GM12878 (cell line): ENCODE measurements at regions not wholly inside any gene's neighbourhood (a gene's known extent, or its start where the extent isn't known, plus 50 kb on each side); places are given as distances from the start of the nearest gene placed in this dataset.
A peak's percentile ranks its signal among the peaks of the same experiment; 100 is the strongest.

Experiments used
- ATF7 ChIP-seq: fragments of 450-650 bp; IDR thresholded peaks from 2 replicates; pipeline ENCODE4 v1.6.1; 2016; ENCODE audit warnings: low read depth, mild to moderate bottlenecking
- CREM ChIP-seq: IDR thresholded peaks from 2 replicates; pipeline ENCODE4 v1.6.1; 2014; ENCODE audit warnings: antibody characterized with exemption, low read depth
- ETV6 ChIP-seq, 2 experiments: fragments of 450-650 bp in 1 of 2; IDR thresholded peaks in 1 of 2; conservative IDR thresholded peaks in 1 of 2; 2 replicates each; pipeline ENCODE4 v1.6.1; 2014; ENCODE audit warnings: antibody characterized with exemption in 1 of 2, borderline replicate concordance in 1 of 2, low read depth in 1 of 2, mild to moderate bottlenecking in 1 of 2, moderate library complexity in 1 of 2
- HDAC2 ChIP-seq: fragments of 200-600 bp; sonication (generic); IDR thresholded peaks from 2 replicates; pipeline ENCODE4 v1.6.1; 2017
- IKZF2 ChIP-seq, 2 experiments: fragments of 450-650 bp; IDR thresholded peaks; 2 replicates each; pipeline ENCODE4 v1.6.1; 2017; ENCODE audit warnings: mild to moderate bottlenecking in 2 of 2, moderate library complexity in 2 of 2
- IRF3 ChIP-seq: fragments of 450-650 bp; IDR thresholded peaks from 2 replicates; pipeline ENCODE4 v1.6.1; 2014; ENCODE audit warnings: mild to moderate bottlenecking
- KDM1A ChIP-seq: fragments of 200-600 bp; sonication (generic); IDR thresholded peaks from 2 replicates; pipeline ENCODE4 v1.6.1; 2016; ENCODE audit warnings: borderline replicate concordance
- LARP7 ChIP-seq: fragments of 450-650 bp; IDR thresholded peaks from 2 replicates; pipeline ENCODE4 v1.6.1; 2017; ENCODE audit warnings: mild to moderate bottlenecking
- NBN ChIP-seq: fragments of 450-650 bp; IDR thresholded peaks from 2 replicates; pipeline ENCODE4 v1.6.1; 2016
- NFXL1 ChIP-seq: fragments of 450-650 bp; IDR thresholded peaks from 2 replicates; pipeline ENCODE4 v1.6.1; 2017; ENCODE audit warnings: antibody characterized with exemption, mild to moderate bottlenecking, borderline replicate concordance
- NRF1 ChIP-seq: conservative IDR thresholded peaks from 2 replicates; pipeline ENCODE4 v1.6.1; 2011; ENCODE audit warnings: mild to moderate bottlenecking, low read depth, low read length, improper control_type of control experiment
- PKNOX1 ChIP-seq: fragments of 450-650 bp; IDR thresholded peaks from 2 replicates; pipeline ENCODE4 v1.6.1; 2016; ENCODE audit warnings: mild to moderate bottlenecking
- RBBP5 ChIP-seq: fragments of 200-600 bp; sonication (generic); conservative IDR thresholded peaks from 2 replicates; pipeline ENCODE4 v1.6.1; 2016
- REST ChIP-seq: IDR thresholded peaks from 2 replicates; pipeline ENCODE4 v1.6.1; 2012; ENCODE audit warnings: mild to moderate bottlenecking, low read depth, low read length
- RUNX3 ChIP-seq: IDR thresholded peaks from 2 replicates; pipeline ENCODE4 v1.6.1; 2012; ENCODE audit warnings: low read length, inconsistent platforms
- SMAD1 ChIP-seq: fragments of 450-650 bp; IDR thresholded peaks from 2 replicates; pipeline ENCODE4 v1.6.1; 2018; ENCODE audit warnings: mild to moderate bottlenecking, low read depth; ENCODE audit not compliant: partially characterized antibody
- SMAD5 ChIP-seq: IDR thresholded peaks from 2 replicates; pipeline ENCODE4 v1.6.1; 2016; ENCODE audit warnings: antibody characterized with exemption, low read depth
- YBX1 ChIP-seq: fragments of 450-650 bp; IDR thresholded peaks from 2 replicates; pipeline ENCODE4 v1.6.1; 2016; ENCODE audit warnings: antibody characterized with exemption
- ZBED1 ChIP-seq: IDR thresholded peaks from 2 replicates; pipeline ENCODE4 v1.6.1; 2016; ENCODE audit warnings: borderline replicate concordance
- ZNF622 ChIP-seq: fragments of 450-650 bp; IDR thresholded peaks from 2 replicates; pipeline ENCODE4 v1.6.1; 2017; ENCODE audit warnings: mild to moderate bottlenecking, inconsistent platforms
- ZNF687 ChIP-seq: fragments of 450-650 bp; IDR thresholded peaks from 2 replicates; pipeline ENCODE4 v1.6.1; 2017; ENCODE audit warnings: mild to moderate bottlenecking, moderate library complexity
- TF ChIP-seq, protein P1 (sequence below): IDR thresholded peaks from 2 replicates; pipeline ENCODE4 v1.6.1; 2011; ENCODE audit warnings: mild to moderate bottlenecking, low read depth, low read length, moderate library complexity; ENCODE audit not compliant: insufficient replicate concordance

GRCh38 chr13:22114630-22115311, 443.9 kb downstream of the FGF9 start (continued):
- TF ChIP-seq YBX1 (no peak), KDM1A (no peak), NRF1 (no peak), CREM (peak; percentile 98), IKZF2 (IDR thresholded peaks at IDR 0.05) (peak; percentile 98 to 99), SMAD5 (no peak), ETV6 (conservative IDR thresholded peaks at IDR 0.05 in 1 of 2, IDR thresholded peaks at IDR 0.05 in 1 of 2; ENCODE audit: borderline replicate concordance in 1 of 2, low read depth in 1 of 2) (peak in 1 of 2 experiments; percentile 87; a peak in 2 of 4 replicates), REST (peak; percentile 37; the same call in 1 of the 2 replicates), NFXL1 (no peak), RUNX3 (peak; percentile 97), ZNF687 (no peak; the same call in none of the 2 replicates), ZNF622 (no peak), NBN (peak; percentile 93), ZBED1 (peak; percentile 83; the same call in 1 of the 2 replicates), SMAD1 (no peak), RBBP5 (peak; percentile 99), HDAC2 (no peak), IRF3 (no peak), PKNOX1 (peak; percentile 45), ATF7 (peak; percentile 98), LARP7 (no peak)
- TF ChIP-seq, protein P1, sequence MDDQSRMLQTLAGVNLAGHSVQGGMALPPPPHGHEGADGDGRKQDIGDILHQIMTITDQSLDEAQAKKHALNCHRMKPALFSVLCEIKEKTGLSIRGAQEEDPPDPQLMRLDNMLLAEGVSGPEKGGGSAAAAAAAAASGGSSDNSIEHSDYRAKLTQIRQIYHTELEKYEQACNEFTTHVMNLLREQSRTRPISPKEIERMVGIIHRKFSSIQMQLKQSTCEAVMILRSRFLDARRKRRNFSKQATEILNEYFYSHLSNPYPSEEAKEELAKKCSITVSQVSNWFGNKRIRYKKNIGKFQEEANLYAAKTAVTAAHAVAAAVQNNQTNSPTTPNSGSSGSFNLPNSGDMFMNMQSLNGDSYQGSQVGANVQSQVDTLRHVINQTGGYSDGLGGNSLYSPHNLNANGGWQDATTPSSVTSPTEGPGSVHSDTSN: no peak
